HG03175 (cell line): ENCODE measurements at regions not wholly inside any gene's neighbourhood (a gene's known extent, or its start where the extent isn't known, plus 50 kb on each side); places are given as distances from the start of the nearest gene placed in this dataset.

Source experiments
- ATAC-seq: cut with Tn5 transposase; IDR thresholded peaks from one replicate; pipeline ENCODE4 v1.9.1; 2021; ENCODE audit warnings: mild to moderate bottlenecking, moderate library complexity; ENCODE audit not compliant: unreplicated experiment

DNA sequence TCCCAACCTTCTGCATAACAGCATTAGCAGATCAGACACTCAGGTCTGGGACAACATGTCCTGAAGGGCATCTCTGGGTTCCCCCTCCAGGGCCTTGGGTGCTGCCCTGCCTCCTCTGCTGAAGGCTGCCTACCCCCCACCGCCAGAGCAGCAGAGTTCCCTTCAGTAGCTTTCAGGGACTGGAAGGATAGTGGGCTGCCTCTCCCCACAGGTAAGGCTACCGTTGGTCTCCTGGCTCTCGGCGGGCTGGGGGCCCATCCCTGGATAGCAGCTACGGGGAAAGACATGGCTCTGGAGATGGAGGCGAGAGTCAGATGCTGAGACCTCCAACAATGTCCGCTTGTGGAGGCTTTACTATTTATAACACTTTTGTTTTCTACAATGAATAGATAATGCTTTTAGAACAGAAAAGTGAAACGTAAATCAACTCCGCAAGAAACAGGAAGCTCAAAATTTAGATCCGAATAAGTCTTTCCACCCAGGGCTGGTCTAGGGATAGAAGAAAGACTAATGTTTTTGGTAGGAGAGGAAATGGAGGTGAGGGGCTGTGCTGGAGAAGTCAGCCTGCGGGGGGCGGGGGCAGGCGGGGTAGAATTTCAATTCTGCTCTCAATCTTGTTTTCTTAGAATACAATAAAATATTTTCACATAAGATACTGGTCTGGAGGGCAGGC, 58.4 kb downstream of the ARL4C start:
- no peak for ATAC-seq

- ATAC-seq, result no peak
These were observed 59.1 kb downstream of the ARL4C start for GRCh38 chr2:234437642-234438304.

- no peak for ATAC-seq
These were observed 60.4 kb downstream of the ARL4C start for GRCh38 chr2:234436482-234436837.

DNA sequence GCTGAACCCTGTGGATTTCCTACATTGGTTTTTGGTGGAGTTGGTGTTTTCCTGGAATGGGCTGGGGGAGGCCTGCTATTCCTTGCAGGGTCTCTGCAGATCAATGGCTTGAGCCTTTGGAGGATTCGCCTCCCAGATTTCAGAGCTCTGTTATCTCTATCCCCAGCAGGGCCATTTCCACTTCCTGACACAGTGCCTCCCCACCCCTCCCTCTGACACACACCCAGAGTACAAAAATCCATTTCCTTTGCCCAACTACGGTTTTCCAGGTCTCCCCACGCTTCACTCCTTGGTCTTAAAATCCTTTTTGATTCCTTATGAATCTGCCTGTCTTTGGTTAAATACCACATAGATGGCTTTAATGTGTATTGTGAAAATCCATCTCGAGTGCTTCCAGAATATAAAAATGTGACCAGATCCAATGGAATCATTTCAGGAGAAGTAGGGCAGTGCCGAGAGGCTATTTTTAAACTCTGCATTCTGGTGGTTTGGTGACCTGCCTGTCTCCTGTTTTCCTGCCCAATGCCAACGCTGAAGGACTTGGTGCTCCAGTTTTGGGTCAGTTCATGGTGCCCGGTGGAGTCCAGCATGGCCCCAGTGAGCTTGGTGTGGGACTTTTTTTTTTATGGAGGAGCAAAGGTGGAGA, 60.9 kb downstream of the ARL4C start:
- ATAC-seq, result no peak

DNA sequence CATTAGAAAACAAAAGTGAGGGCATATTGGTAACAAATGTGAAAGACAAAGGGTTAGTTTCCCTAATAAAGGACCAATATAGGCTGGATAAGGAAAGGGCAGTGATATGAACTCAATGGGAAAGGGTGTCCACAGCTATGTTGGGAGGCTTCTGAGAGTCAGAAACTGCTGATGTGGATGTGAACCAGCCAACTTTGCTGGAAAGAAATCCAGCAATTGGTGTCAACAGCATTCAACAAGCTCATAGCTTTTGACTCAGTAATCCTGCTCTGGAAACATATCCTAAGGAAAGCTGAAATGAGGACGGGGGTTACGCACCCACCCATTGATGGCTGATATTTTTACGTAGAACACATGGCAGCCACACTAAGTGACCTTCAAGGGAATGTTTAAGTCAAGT, 63.7 kb downstream of the ARL4C start:
- no peak for ATAC-seq

GRCh38 chr2:234430871-234431270, 66.0 kb downstream of the ARL4C start:
- no peak for ATAC-seq

- ATAC-seq, result no peak
These were observed 67.6 kb downstream of the ARL4C start for GRCh38 chr2:234429265-234429664.

- ATAC-seq, result no peak
These were observed 69.5 kb downstream of the ARL4C start for GRCh38 chr2:234427081-234428061.

- ATAC-seq, result no peak
These were observed 70.3 kb downstream of the ARL4C start for GRCh38 chr2:234426616-234427015.

GRCh38 chr2:234425639-234426603, 71.0 kb downstream of the ARL4C start:
- peak; percentile 83 for ATAC-seq

DNA sequence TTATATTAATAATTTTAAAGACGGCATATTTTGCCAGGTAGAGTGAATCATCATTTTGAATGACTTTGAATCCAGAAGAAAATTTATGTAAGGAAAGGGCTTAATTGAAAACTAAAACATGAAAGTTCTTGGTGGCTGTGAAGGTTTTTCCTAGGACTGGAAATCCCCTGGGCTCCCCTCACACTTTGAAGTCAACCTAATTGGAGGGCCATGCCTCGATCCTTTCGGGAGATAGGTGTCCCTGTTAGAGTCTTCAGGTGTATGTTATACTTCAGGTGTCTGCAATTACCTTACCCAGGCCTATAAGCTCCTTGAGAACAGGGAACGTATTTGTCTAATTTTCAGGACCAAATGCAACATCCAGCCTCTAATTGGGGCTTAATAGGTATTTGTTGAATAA, 73.0 kb downstream of the ARL4C start:
- ATAC-seq, result no peak

GRCh38 chr2:234422981-234423431, 73.9 kb downstream of the ARL4C start:
- no peak for ATAC-seq

- ATAC-seq, result no peak
These were observed 74.6 kb downstream of the ARL4C start for GRCh38 chr2:234422273-234422732.

DNA sequence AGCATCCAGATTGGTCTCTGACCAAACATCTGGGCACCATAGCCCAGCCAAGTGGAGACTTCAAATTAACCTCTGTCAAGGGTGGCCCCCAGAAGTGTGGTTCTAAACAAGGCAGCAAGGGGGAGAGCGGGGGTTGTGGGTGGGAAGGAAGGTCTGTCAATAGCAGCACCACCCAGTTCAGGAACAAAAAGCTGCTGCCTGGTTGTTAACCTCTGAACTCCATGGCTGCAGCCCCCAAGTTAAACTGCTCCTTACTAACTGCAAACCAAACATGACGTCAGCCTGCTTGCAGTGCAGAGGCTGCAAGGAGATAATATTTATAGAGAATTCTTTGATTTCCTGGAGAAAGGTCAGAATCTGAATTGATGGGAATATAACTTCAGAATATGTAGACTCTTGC, 76.5 kb downstream of the ARL4C start:
- ATAC-seq, result no peak

DNA sequence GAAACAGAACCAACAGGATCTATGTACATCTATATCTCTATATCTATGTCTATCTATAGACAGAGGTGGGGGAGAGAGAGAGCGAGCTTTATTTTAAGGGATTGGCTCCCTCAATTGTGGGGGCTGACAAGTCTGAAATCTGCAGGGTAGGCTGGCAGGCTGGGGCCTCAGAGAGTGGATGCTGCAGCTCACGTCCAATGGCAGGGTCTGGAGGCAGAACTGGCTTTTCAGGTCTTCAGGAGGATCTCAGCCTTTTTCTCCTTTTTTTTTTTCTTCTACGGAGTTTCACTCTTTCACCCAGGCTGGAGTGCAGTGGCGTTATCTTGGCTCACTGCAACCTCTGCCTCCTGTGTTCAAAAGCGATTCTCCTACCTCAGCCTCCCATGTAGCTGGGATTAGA, 77.2 kb downstream of the ARL4C start:
- ATAC-seq, result no peak

- no peak for ATAC-seq
These were observed 81.2 kb downstream of the ARL4C start for GRCh38 chr2:234415706-234416105.

GRCh38 chr2:234414596-234414995, 82.3 kb downstream of the ARL4C start:
- no peak for ATAC-seq

DNA sequence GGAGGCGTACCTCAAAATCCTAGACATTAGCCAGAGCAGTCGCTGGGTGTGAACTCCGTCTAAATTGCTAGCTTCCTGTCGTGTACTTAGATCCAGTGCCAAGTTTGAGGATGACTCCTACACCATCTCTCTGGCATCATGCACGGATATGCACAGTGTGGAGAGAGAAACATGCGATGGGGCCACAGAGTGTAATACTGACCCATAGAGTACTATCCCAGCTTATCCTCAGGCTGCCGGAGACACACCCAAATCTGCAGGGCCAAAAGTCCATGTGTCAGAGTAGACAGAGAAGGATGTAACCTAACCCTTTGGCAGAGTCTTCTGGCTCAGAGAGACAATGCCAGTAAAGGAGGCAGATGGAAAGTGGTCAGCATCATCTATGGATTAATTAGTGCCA, 84.2 kb downstream of the ARL4C start:
- no peak for ATAC-seq

DNA sequence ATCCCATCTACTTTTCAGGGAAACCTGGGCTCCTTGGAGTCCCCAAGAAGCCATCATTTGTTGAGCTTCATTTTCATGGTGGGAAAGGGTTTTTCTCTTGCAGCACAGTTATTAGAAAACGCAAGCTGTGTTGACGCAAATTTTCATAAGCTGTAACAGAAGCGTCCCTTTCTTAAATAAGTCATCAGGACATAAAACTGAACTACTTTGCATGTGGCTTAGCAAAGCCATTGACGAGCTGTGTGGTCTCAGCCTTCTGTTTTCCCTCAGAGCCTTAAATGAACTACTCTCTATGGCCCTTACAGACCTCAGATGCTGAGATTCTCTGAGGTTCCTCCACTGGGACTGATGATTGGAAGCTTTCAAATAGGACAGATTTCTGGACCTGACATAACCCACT, 85.1 kb downstream of the ARL4C start:
- ATAC-seq, result peak; percentile 68

DNA sequence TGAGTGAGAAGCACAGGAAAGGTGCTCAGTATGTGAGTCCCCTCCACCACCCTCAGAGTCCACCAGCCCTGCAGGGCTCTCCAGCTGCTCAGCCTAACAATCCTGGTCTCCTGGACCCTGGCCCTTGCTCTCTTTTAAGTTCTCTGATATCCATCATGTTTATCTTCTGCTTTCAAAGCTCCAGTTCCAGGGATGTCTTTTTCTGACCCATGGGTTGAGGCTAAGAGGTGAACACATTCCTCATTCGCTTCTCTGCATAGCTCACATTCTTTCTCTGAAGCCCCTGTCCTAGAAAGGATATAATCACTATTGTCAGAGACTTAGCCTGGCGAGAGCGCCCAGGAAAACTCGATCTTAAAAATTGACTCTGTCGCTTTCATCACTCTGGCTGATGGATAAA, 86.4 kb downstream of the ARL4C start:
- no peak for ATAC-seq
